ENCODE measurements at regions not wholly inside any gene's neighbourhood (a gene's known extent, or its start where the extent isn't known, plus 50 kb on each side); places are given as distances from the start of the nearest gene placed in this dataset.
"Not testable (repeated sequence)": the region's sequence is repeated elsewhere in the genome, so short reads cannot be mapped to it uniquely, and the experiment has no call there.

- no peak for DNase-seq (ENCODE audit: low read depth, low spot score)
Measured at GRCh38 chr14:82785756-82786482, 1252.3 kb upstream of the SEL1L start.

- no peak for DNase-seq (ENCODE audit: low read depth, low spot score)
Measured at GRCh38 chr14:82786483-82786880, 1252.8 kb upstream of the SEL1L start.

DNA sequence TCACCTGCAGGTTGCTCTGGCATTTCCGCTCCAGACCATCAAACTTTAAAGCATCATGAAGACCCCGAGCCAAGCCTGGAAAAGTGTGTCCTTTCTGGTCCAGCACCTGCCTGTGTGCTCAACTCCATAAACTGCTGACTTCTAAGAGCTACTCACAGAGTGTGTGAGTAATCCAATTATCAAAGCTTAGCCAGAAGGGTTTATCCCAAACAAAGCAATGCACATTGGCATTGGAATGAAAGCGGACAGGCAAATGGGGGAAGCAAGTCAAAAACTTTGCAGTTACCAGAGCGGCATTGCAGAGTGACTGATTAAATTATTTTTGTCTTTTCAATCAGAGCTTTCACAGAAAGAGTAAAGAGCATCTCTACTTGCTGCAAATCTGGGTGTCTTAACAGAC lies 1262.4 kb upstream of the SEL1L start:
- DNase-seq (ENCODE audit: low read depth, low spot score) = no peak

GRCh38 chr14:82798276-82798675 lies 1264.6 kb upstream of the SEL1L start:
- DNase-seq (ENCODE audit: low read depth, low spot score) = no peak

DNA sequence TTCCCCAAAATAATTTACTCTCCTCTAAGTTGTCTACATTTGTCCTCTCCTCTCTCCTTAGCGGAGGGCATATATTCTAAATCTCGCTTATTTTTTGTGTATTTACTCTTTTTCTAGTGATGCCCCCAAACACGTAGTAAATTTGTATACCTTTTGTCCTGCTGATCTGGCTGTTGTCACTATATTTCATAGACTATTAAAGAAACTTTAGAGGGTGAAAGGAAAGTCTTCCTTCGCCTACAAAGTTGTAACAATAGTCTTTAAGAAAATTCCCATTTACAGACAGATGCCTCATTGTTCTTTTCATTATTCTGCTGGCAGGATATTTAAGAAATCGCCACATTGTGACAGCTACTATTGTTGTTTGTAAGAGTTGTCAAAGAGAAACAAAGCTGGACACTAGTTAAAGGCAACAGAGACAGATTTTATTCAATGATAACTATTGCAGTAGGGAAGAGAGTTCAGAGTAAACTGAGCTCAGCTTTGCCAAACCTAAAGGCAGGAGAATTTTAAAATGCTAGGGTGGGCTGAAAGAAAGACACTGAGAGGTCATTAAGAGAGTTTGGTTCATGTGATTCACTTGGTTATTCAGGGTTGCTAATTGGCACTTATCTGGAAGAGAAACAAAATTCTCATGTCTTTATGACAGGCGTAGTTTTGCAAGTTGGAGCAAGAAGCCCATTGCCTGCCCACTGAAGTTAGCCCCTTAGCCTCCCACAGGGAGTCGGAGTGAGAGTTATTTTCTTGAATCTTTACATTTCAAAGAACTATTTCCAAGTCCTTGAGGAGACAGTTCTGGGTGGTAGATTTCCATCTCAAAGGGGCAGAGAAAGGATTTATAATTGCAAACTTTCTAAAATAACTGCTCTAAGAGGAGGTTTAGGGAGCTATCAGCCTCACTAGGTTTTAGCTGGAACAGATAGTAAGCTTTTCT lies 1272.5 kb upstream of the SEL1L start:
- no peak for DNase-seq (ENCODE audit: low read depth, low spot score)

DNA sequence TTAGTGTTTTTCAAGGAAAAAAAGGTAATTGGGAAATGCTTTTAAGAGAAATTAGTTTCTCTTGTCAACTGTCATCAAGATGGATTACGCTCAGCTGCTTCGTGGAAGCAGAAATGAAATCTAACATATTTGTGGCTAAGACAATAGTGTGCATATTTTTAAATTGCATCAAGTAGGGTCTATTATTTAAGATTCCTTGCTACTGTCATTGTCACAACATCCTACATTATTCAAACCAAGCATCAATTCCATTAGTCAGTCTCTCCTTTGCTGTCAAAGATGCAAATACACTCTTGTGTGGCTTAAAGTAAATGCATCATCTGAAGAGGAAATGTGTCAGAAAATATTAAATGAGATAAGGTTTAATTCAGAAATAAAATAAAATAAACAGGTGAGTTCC lies 1277.6 kb upstream of the SEL1L start:
- no peak for DNase-seq (ENCODE audit: low read depth, low spot score)

GRCh38 chr14:82814339-82814738 lies 1280.7 kb upstream of the SEL1L start:
- not testable (repeated sequence) for DNase-seq (ENCODE audit: low read depth, low spot score)

DNA sequence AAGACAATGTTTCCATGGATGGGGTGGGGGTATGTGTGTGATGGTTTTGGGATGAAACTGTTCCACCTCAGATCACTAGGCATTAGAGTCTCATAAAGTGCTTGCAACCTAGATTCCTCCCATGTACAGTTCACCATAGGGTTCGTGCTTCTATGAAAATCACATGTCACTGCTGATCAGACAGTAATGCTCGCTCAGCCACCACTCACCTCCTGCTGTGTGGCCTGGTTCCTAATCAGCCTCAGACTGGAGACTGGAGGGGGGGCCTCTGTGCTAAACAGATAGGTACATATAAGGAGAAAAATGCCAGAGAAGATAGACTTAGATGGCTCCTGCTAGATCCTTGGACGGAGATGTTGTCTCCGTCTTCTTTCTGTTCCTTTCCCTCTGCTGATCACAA lies 1296.9 kb upstream of the SEL1L start:
- DNase-seq (ENCODE audit: low read depth, low spot score) = no peak

DNA sequence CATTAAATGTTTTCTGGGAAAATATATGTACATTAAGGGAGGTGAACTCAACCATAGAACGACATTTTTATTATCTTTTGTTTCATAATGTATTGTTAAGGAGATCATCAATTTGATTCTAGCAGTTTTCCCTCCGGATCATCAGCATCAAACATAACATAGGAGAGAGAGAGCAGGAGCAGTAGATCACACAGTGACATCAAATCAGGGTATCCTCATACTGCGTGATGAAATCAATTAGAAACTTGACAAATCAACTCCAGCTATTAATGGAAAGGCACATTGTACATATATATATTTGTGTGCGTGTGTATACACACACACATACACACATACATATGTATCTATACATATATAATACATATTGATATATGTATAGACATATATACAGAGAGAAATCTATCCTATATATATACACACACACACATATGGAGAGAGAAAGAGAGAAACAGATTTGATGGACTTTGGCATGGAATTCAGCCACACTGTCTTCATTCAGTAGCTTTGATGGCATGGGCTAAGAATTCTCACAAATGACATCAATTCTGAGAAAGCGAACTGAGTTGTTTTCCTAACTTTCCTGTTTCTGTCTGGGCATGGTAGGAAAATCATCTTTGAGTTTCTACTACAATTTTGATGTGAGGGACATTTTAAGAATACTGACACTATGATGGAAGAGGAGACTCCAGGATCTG lies 1302.8 kb upstream of the SEL1L start:
- DNase-seq (ENCODE audit: low read depth, low spot score) = no peak

GRCh38 chr14:82837611-82838140 lies 1304.0 kb upstream of the SEL1L start:
- no peak for DNase-seq (ENCODE audit: low read depth, low spot score)

GRCh38 chr14:82850576-82850975 lies 1316.9 kb upstream of the SEL1L start:
- DNase-seq (ENCODE audit: low read depth, low spot score) = no peak

DNA sequence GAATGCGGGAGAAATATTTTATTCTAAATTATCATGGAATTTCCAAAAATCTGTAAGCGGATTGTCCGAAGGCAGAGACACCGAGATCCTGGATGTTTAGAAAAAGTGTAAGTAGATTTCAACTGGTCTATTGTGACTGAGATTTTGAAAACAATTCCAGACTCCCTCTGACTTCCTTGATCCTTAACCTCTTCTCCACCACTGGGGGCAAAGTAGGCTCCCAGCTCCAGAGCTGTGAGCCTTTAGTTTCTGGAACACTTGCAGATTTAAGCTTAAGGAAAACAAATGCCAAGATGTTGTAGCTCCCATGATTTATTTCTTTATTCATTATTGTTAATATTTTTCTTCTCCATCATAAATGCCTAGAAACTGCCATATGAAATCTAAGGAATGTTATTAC lies 1320.5 kb upstream of the SEL1L start:
- no peak for DNase-seq (ENCODE audit: low read depth, low spot score)

GRCh38 chr14:82854901-82855300 lies 1321.2 kb upstream of the SEL1L start:
- DNase-seq (ENCODE audit: low read depth, low spot score) = no peak

DNA sequence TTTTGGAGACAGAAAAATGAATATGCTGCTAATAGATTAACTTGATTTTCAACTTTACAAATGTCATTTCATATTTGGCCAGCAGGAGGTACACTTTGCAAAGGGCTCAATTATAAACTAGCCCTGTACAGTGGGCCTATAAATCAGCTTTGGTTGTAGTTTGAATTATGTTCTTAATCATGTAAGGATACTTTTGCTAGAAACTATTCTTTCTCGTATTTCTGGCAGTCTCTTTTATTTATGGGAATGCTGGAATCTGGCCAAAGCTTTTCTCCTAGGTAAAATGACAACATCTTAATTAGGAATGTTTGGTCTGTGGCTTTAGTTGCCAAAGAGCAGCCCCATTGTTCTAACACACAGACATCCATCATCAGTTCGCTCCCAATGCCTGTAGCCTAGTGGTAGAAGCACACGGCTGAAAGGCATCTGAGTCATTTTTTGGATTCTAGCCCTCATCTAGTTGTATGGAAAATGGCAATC lies 1322.3 kb upstream of the SEL1L start:
- DNase-seq (ENCODE audit: low read depth, low spot score) = no peak

DNA sequence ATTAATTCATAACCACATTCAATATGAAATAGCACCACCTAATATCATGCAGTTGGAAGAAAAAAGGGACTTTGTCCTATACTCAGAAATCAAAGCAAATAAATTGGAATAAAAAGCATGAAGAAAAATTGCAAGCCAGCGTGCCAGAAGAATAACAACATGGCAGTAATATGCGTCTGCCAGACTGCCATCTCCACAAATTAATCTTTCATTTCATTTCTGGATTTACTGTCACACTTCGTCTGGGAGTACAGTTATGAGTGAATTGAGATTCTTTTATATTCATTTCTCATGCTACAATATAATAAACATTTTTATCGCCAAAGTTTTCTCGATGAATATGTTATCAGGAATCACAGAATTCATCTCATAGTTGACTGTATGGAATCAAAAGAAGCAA lies 1327.7 kb upstream of the SEL1L start:
- DNase-seq (ENCODE audit: low read depth, low spot score) = no peak

DNA sequence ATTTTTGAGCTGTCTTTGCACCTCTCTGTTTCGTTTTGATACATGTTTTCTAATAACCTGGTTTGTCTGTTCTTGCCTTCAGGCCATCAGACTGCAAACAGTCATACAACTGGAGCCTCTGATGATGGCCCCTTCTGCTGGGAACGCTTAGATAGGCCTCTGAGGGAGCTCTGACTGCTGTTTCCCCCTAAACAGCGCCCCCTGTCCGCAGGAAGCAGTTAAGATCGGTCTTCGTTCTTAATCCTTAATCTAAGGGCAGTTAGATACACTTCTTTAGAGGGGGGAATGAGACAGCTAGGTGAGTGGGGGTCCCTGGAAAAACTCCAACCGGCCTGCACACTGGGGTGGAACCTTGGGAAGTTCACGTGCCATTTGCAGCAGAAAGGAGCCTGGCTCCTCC lies 1338.8 kb upstream of the SEL1L start:
- DNase-seq (ENCODE audit: low read depth, low spot score) = no peak

- DNase-seq (ENCODE audit: low read depth, low spot score) = no peak
Measured at GRCh38 chr14:82878951-82879350, 1345.3 kb upstream of the SEL1L start.

GRCh38 chr14:82879949-82880535 lies 1346.4 kb upstream of the SEL1L start:
- no peak for DNase-seq (ENCODE audit: low read depth, low spot score)

DNA sequence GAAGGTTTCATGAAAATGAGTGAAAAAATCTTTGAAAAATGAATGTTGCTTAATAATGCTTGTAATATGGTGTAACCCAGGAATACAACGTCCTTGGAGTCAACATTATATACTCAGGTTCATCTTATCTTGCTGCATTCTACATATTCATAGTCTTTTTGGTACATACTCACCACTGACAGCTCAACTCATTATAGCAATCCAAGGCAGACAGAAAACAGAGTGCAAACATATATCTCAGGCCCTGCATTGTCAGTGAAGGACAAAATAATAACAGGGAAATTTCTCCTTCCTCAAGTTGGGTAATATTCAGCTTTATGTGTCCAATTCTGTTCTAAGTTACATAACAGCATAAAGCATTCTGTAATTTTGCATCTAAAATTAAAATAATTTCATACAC lies 1353.0 kb upstream of the SEL1L start:
- DNase-seq (ENCODE audit: low read depth, low spot score) = no peak

DNA sequence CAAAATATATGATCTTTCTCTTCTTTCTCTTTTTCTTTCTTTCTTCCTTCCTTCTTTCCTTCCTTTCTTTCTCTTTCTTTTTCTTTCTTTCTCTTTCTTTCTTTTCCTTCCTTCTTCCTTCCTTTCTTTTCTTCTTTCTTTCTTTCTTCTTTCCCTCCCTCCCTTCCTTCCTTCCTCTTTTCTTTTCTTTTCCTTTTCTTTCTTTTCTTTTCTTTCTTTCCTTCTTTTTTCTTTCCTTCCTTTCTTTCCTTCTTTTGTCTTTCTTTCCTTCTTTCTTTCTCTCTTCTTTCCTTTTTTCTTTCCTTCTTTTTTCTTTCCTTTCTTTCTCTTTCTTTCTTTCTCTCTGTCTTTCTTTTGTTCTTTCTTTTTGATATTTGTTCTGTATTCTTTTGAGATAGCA lies 1356.0 kb upstream of the SEL1L start:
- DNase-seq (ENCODE audit: low read depth, low spot score) = no peak

GRCh38 chr14:82896476-82896875 lies 1362.8 kb upstream of the SEL1L start:
- no peak for DNase-seq (ENCODE audit: low read depth, low spot score)

Data from brain pericyte (primary cell).